H1 (cell line): ENCODE measurements at regions not wholly inside any gene's neighbourhood (a gene's known extent, or its start where the extent isn't known, plus 50 kb on each side); places are given as distances from the start of the nearest gene placed in this dataset.

Source experiments
- CHD2 ChIP-seq: IDR thresholded peaks from 2 replicates; pipeline ENCODE4 v1.6.1; 2012; ENCODE audit warnings: low read length, improper control_type of control experiment
- KDM5A ChIP-seq: fragments of 200-600 bp; IDR thresholded peaks from 2 replicates; pipeline ENCODE4 v1.7.1; 2012; ENCODE audit warnings: mild to moderate bottlenecking, low read length, inconsistent platforms, mixed read lengths
- SUZ12 ChIP-seq: fragments of 200-600 bp; sonication (generic); IDR thresholded peaks from 2 replicates; pipeline ENCODE4 v1.6.1; 2012; ENCODE audit warnings: mild to moderate bottlenecking, inconsistent platforms, low read length, moderate library complexity, mixed read lengths

DNA sequence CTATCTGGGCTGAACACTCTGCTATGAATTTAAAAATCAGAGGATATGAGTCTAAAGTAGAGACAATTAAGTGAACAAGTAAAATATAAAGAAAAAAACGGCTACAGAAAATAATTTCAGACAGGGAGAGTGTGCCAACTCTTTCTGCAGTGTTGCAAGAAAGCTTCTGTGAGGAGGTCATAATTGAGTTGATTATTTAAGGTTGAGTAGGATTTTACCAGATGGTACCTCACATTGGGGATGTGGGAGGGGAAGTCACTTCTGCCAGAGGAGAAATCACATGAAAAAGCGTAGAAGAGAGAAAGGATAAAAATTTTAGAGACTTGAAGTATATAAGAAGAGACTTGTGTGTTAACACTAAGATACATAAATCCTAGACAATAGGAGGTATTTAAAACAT lies 238.0 kb upstream of the NCAM2 start (continued):
- TF ChIP-seq SUZ12 (no peak), KDM5A (no peak), CHD2 (no peak)
